Stimulated activated CD4-positive, alpha-beta T cell treated with anti-CD3 and anti-CD28 coated beads, Interleukin-12 subunit alpha, Interleukin-12 subunit beta, amount 100 ng/mL, for 48 hours (primary cell): ENCODE measurements at regions not wholly inside any gene's neighbourhood (a gene's known extent, or its start where the extent isn't known, plus 50 kb on each side); places are given as distances from the start of the nearest gene placed in this dataset.
A peak's percentile ranks its signal among the peaks of the same experiment; 100 is the strongest.

Source experiments
- DNase-seq, 3 donors: peaks; one replicate each; pipeline ENCODE4 v3.0.0-alpha.2; 2020; ENCODE audit warnings: low read depth in 2 of 3, low spot score in 1 of 3

DNA sequence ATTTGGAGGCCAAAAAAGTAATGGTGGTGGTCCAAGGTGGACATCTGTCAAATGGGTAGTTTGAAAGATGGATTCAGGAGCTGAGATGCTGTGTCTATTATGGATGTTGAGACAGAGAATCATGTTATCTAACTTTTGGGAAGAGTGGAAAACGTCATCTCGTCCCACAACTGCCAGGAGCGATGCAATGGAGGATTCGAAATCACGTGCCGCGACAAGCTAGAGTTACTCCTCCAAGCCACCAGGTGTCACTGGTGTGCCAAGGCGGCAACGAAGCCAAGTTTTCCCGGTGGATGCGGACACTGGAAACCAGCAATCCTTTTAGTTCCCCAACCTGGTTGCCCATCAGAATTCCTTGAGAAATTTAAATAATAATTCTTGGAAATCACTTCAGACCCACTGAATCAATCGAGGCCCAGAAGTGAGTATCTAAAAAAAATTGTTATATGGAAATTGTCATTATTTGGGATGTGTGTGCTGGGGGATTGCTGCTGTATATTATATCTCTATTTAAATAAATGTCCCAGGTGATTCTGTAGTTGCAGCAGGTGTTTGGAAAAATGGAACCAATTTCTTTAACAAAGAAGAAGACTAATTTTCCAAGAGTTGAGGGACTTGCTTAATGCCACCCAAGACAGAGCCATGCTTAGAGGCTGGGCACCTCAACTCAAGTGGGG is 206.1 kb downstream of the HAPSTR1 start:
- peak in 1 of 3 donors; percentile 0 for DNase-seq

DNA sequence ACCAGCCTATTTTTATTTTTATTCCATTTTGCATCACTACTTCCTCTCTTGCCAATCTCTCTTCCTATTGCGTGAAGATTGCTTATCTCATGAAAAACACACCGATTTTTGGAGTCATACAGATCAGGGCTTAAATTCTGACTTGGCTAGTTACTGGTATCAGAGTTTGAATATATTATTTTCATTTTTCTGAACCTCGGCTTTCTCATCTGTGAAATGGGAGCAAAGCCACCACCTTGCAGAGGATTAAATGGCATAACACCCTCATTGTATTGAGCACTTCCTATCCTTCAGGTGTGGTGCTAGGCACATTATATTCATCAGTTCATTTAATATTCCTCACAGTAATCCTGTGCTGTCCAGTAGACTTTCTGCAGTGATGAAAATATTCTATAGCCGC is 208.8 kb downstream of the HAPSTR1 start:
- no peak for DNase-seq

DNA sequence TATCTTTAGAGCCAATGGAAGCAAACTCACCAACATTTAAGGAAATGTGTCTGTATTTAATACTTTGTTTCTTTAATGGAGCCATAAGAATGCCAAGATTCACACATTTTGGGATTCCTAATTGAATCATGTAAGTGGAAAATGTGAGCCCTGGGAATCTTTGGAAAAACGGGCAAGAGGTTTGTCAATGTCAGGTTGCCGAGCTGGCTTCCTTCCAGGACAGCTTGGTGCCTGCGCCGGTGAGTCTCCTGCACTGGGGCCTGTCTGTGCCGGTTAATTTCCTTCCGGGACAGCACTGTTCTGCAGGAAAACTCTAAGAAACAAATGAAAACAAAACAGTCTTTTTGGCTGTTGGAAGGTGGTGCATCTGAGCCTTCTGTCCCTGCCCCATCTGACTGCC is 210.6 kb downstream of the HAPSTR1 start:
- no peak for DNase-seq

DNA sequence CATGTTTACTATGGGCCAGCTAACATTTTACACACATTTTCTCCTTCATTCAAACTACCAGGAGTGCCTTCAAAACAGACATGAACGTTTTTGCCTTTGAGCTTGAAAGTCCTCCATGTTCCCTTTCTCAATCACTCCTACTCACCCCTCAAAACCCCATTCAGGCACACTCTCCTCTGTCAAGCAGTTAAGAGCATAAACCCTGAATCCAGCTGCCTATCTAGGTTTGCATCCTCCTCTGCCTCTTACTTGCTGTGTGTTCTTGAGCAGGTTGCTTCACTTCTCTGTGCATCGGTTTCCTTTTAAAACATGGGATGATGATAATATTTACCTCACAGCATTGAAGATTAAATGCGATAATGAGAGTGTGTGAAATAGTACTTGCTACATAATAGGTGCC is 215.3 kb downstream of the HAPSTR1 start:
- no peak for DNase-seq

DNA sequence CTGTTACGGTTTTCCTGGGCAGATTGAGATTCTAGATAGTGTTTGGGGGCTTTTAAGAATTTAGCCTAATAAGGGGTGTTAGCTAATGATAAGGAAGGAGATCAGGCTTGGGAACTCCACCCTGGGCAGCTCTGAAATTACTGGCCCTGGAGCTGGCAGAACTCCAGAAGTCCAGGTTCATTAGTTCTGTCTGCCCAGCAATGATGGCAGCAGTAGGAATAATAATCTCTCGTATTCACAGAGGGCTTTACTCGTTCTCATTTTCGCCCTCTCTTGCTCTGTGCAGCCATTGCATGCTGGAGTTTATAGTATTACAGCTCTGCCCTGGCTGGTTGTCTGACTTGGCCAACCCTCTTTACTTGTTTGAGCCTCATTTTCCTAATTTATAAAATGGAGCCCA is 216.0 kb downstream of the HAPSTR1 start:
- no peak for DNase-seq

DNA sequence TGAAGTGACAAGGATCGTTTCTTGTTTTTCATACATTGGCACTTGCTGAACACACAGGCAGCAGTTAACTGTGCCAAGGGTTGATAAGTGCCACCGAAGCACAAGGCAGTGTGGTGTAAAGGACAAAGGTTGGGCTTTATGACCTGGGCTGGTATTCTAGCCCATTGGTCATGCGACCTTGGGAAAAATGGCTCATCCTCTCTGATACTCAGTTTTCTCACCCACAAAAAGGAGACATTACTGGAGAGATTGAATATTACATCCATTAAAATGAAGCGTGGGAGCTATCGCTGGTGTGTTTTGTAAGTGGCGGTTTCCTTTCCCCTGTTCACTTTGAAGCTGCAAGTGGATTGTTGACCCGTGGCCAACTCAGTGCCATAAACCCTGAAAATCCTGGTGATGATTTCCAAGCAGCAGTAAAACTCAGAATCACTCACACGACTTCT is 216.9 kb downstream of the HAPSTR1 start:
- no peak for DNase-seq

DNA sequence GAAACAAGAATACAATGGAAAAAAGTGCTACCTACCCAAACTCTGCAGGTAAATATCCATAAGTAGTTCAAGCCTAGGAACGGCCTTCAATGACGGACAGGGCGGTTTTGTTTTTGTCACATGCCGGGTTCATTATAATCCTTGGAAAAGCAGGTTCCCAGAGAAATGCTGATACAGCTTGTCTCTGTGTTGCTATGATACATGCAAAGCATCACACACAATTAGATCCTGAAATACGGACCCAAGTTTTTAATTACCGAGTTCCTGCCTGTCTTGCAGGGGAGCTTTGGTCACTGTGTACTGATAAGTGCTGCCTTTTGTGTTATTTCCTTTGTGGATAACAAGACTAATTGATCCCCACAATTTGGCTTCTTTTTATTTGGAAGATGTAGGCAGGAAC is 217.4 kb downstream of the HAPSTR1 start:
- DNase-seq = no peak

DNA sequence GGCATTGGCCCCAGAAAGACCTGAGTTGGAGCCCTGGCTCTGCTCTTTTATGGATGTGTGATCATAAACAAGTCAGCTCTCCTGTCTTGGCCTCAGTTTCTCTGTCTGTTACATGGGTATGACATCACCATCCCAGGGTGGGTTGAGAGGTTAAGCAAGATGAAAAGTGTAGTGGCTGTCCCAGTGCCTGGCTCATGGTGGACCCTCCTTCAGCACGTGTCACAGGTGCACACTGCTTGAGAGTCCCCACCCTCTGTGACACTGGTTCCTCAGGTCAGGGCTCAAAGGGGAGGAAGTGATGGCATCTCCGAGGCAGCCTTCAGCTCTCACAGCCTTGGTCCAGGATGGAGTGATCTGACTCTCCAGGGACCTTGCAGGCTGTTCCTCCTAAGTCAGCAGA is 218.4 kb downstream of the HAPSTR1 start:
- DNase-seq = no peak

DNA sequence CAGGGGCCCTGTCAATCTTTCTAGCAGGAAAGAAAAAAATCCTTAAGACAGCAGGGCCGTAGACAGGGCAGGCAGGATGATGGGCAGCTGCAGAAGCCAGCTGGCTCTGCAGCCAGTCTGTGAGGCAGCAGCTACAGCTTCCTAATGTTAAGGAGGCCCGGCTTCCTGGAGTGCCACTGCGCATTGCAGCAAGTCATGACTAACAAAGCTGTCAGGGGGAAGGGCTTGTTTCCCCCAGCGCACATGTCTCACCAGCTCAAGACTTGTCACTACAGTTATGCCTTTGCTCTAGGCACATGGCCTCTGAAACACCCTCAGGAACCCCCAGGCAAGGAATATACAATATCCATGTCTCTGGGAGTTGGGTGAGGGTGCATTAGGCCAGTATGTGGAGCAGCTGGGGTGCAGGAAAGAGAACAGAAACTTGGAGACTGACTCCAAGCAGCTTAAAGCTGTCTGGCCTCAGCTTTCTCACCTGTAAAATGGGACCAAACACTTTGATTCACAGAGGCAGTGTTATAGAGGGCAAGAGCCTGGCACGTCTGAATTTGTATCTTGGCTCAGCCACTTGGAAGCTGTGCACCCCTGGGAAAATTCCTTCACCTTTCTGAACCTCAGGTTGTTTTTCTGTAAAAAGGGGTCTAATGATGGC is 220.0 kb downstream of the HAPSTR1 start:
- DNase-seq = no peak

DNA sequence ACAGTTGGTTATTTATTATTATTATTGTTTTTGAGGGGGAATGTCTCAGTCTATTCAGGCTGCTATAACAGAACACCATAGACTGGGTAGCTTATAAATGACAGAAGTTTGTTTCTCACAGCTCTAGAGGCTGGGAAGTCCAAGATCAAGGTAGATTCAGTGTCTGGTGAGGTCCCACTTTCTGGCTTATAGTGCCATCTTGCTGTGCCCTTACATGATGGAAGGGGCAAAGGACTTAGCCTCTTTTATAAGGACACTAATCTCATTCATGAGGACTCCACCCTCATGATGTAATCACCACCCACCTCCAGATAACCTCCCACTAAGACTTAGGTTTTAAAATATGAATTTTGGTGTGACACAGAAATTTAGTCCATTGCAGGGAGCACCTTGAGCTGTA is 224.6 kb downstream of the HAPSTR1 start:
- no peak for DNase-seq

DNA sequence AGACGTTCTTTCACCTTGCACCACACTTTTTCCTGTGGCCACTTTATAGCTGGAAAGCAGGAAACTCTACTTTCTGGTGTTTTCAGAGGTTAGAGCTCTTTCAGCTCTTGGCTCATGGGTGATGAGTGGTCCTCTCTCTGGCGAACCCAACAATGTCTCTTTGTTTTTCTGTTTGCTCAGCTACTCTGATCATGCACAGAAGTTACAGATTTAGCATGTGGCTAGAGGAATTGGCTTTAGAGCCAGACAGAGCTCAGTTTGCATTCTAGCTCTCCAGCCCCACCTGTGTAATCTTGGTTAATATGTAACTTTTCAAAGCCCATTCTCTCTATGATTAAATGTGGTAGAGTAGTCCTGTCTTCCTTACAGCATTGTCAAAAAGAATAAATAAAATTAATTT is 225.2 kb downstream of the HAPSTR1 start:
- no peak for DNase-seq

DNA sequence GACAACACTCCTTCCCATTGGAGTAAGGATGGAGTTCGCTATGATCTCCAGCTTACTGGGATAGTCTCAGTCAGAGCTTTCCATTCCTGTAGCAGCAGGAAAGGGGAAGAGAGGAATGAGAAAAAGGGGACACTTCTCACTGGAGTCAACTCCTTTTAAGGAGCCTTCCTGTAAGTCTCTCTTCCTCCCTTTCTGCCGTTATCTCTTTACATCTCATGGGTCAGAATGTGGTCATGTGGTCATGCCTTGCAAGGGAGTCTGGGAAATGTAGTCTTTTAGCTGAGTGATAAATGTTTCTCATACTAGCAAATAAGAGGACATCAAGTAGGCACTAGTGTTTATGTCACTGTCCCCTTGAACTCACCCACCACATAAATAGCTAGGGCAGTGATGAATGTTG is 227.3 kb downstream of the HAPSTR1 start:
- DNase-seq = no peak

DNA sequence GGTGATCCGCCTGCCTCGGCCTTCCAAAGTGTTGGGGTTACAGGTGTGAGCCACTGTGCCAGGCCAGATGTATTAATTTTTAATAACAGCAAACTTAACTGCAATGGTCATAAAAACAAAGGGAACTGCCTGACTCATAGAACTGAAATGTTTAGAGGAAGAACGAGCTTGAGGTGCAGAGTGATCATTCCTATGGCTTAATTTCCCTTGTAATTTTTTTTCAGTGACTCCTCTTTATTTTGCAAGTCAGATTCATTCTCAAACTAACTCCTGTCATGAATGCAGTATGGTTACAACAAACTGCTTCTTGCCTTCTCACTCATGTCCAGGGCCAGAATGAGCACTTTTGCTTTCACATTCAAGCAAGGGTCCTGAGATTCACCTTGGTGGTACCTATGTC is 231.3 kb downstream of the HAPSTR1 start:
- no peak for DNase-seq

DNA sequence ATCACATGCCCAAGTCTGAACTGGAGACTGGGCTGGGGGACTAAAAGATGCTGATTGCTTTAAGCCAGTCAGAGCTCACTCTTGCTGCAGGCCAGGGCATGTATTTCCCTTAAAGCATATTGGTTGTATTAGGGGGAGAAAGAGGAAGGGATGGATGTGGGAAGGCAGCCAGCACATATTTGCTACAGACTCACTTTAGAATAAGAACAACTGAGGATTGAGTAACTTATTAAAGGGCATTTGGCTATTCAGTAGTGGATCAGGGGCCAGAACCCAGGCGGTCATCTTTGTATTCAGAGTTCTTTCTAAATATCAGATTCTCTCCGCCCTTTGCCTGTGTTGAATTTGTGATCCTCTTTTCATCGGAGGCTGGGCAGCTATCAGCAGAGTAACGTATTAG is 231.7 kb downstream of the HAPSTR1 start:
- no peak for DNase-seq

DNA sequence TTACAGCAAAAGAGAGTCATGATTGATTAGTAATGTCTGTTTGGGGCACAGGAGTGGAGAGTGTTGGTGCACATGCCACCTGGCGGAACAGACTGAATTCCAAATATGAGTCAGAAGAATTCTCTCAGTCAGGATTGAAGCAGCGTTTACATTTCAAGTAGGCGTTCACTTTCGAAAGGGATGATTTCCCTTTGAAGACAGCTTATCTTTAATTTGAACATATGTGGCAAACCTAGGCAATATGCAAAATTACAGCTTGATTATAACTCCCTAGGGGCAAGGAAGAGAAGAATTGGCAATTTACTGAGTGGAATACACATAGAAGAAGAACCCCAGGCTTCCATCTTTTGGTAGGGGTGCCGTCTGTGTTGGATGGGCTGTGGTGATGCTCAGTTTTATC is 235.8 kb downstream of the HAPSTR1 start:
- DNase-seq = no peak

DNA sequence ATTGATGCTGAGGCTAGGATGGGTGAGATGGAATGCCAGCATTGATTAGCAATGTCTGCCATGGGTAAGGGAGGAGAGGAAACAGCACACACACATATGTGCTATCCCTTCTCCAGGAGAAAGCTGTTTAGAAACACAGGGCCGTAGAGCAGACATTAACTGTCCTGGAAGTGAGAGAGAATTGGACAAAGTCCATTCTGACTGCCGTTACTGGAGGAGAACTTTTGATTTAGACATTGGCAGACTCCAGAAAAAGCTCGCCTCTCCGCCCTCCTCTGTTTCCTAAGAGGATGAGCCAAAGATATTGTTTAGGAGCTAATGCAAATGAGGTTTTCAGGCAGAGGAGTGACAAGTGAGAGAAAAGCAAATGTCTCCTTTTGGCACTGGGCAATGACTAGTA is 237.0 kb downstream of the HAPSTR1 start:
- no peak for DNase-seq

DNA sequence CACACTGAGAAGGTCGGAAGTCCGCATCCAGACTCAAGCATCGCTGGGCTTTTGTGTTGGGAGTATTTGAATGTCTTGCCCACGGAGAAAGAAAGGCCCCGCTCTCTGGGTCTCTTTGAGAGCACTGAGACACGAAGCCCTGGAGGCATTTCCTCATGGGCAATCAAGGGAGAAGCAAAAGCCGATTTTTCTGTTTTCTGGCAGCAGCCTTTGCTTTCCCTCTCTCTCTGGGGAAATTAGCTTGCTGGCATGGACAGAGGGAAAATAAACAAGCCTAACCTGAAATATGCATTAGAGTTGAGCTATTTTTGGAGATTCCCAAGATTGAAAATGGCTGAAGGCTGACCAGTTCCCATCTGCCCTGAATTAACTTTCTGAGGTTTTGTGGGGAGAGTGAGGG is 238.7 kb downstream of the HAPSTR1 start:
- DNase-seq = no peak

DNA sequence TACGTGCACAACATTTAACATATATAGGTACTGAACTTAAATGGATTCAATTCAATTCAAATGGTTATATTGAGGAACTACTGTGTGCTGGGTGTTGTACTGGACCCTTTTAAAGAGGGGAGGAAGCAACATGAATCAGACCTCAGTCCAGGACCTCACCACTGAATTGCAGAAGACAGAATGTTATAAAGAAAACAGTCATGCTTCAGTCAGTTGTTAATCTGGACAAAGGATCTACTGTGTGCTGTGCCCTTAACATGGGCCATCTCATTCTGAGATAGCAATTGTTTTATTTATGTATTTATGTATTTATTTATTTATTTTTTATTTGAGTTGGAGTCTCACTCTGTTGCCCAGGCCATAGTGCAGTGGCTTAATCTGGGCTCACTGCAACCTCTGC is 240.1 kb downstream of the HAPSTR1 start:
- no peak for DNase-seq

DNA sequence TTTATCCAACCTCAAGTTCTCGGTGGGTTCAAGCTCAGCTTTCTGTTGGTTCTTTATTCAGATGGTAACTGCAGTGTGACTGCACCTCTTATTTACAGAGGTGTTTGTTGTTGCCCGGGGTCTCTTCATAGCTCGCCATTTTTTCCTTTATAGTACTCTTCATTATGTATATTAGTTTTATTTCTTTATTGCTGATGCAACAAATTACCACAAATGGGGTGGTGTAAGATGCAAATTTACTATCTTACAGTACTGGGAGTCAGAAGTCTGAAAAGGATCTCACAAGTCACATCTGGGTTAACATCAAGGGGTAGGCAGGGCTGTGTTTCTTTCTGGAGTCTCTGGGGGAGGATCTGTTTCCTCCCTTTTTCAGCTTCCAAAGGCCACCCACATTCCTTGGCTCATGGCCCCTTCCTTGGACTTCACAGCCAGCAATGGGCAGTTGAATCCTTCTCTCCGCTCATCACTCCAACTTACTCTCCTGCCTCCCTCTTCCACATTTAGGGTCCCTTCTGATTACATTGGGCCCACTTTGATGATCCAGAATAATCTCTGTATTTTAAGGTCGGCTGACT is 241.2 kb downstream of the HAPSTR1 start:
- DNase-seq = no peak

DNA sequence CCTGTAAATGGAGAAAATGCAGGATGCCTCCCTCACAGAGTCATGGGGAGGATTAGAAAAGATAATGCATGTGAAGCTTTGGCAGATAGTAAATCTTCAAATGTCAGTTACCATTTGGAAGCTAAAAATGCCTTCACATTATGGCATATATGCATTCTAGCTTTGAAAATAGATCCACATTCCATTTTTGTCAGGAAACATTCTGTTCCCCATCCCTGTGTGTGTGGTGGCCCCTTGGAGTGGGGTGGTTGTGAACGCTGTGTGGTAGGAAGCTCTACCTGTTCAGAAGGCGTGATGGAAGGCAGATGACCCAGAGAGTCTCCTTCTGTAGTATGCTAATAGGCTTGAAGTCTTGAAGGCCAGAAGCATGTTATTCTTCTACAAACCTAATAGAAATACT is 242.0 kb downstream of the HAPSTR1 start:
- no peak for DNase-seq

DNA sequence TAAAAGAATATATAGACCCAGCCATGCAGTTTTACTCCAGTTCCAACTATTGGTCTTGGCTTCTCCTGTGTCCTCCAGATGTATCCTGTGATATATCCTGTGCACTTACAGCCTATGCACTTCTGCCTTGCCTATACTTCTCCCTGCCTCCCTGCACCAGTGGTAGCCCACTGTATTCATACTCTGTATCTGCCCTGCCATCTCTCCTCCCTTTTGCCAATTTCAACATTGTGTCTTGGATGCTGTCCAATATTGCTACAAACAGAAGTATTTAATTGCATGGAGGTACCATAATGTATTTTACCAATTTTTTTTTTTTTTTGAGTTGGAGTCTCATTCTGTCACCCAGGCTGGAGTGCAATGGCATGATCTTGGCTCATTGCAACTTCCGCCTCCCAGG is 242.7 kb downstream of the HAPSTR1 start:
- no peak for DNase-seq

DNA sequence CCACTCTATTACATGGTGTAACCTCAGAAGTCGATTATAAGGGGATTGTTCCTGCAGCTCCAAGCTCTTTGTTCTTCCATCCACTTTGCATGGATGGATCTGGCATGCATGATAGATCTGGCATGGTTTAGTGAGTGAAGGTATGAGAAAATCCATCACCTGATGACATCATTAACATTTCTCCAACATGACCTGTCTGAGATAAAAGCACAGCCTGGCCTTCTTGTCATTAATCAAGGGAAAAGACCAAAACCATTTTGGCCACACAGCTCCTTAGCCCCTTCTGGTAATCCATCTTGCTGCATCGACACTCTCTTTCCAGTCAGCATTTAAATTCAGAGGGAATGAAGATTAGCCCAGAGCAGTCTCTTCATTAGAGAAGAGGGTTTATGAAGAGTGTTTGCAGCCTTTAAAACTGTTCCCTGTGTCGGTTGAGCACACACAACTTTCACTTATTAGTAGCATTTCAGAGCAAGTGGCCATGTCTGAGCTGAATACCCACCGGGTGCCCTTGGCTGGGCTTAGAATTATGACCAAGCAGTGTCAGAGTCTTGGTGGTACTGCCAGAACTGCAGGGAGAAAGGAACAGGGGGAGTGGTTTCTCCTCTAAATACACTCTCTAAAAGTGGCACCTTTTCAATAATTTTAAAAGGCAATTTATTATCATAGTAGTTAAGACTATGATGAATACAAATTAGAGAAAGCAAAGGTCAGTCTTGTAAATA is 246.0 kb downstream of the HAPSTR1 start:
- DNase-seq = no peak
